DOHH2 (cell line): ENCODE measurements at regions not wholly inside any gene's neighbourhood (a gene's known extent, or its start where the extent isn't known, plus 50 kb on each side); places are given as distances from the start of the nearest gene placed in this dataset.

ENCODE experiments used
- CTCF ChIP-seq: fragments of 200-600 bp; sonication (generic); IDR thresholded peaks from one replicate; pipeline ENCODE4 v1.5.1; 2014; ENCODE audit warnings: antibody characterized with exemption, mild to moderate bottlenecking, low read depth, low read length; ENCODE audit not compliant: poor library complexity, severe bottlenecking
- EZH2phosphoT487 ChIP-seq: fragments of 200-600 bp; sonication (generic); IDR thresholded peaks from 2 replicates; pipeline ENCODE4 v1.6.1; 2017; ENCODE audit warnings: borderline replicate concordance, mild to moderate bottlenecking, antibody characterized with exemption, low read length, moderate library complexity, mixed read lengths

GRCh38 chr4:34485252-34485651 lies 1759.1 kb downstream of the ARAP2 start:
- TF ChIP-seq CTCF (no peak), EZH2phosphoT487 (no peak)
